ENCODE measurements at regions not wholly inside any gene's neighbourhood (a gene's known extent, or its start where the extent isn't known, plus 50 kb on each side); places are given as distances from the start of the nearest gene placed in this dataset.

- TF ChIP-seq MAX (IDR thresholded peaks at IDR 0.05; ENCODE audit: low read depth, low read length), result no peak
- no peak for DNase-seq (ENCODE audit: low read depth)
Measured at GRCh38 chr18:78526923-78527711, 452.5 kb upstream of the SALL3 start.

DNA sequence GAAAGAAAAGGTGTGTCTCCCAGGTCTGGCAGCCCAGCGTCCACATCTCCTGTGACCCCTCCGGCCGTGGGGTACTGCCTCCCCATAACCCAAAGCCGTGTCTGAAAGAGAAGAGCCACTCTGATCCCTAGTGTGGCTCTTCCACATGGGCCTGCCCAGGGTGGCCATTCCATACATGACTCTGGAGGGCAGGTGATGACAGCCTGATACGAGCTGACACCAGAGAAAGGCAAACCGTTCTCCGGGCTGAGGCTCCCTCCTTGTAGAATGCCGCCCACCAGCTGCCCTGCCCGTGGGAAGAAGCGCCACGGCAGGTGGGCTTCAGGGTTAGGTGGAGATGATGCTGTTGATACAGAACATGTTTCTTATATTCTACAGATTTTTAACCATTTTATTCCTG is 451.6 kb upstream of the SALL3 start:
- no peak for DNase-seq (ENCODE audit: low read depth)
- TF ChIP-seq MYC (IDR thresholded peaks at IDR 0.05; ENCODE audit: low read depth, low read length) (no peak), POLR2A (IDR thresholded peaks at IDR 0.05; ENCODE audit: extremely low read depth, insufficient read length) (no peak), MAX (IDR thresholded peaks at IDR 0.05; ENCODE audit: low read depth, low read length) (no peak)
- TF ChIP-seq, protein P1, sequence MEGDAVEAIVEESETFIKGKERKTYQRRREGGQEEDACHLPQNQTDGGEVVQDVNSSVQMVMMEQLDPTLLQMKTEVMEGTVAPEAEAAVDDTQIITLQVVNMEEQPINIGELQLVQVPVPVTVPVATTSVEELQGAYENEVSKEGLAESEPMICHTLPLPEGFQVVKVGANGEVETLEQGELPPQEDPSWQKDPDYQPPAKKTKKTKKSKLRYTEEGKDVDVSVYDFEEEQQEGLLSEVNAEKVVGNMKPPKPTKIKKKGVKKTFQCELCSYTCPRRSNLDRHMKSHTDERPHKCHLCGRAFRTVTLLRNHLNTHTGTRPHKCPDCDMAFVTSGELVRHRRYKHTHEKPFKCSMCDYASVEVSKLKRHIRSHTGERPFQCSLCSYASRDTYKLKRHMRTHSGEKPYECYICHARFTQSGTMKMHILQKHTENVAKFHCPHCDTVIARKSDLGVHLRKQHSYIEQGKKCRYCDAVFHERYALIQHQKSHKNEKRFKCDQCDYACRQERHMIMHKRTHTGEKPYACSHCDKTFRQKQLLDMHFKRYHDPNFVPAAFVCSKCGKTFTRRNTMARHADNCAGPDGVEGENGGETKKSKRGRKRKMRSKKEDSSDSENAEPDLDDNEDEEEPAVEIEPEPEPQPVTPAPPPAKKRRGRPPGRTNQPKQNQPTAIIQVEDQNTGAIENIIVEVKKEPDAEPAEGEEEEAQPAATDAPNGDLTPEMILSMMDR (IDR thresholded peaks at IDR 0.05; ENCODE audit: low read depth, low read length), result no peak
- no peak overlapping the region for H3K4me3 ChIP-seq (ENCODE audit: low read depth, low read length)

More at GRCh38 chr18:78526923-78527711, 452.5 kb upstream of the SALL3 start:
- H3K4me3 ChIP-seq (ENCODE audit: low read depth, low read length), result no peak overlapping the region

GRCh38 chr18:78528411-78529258 is 451.0 kb upstream of the SALL3 start:
- TF ChIP-seq MAX (IDR thresholded peaks at IDR 0.05; ENCODE audit: low read depth, low read length) (no peak), MYC (IDR thresholded peaks at IDR 0.05; ENCODE audit: low read depth, low read length) (no peak)
- DNase-seq (ENCODE audit: low read depth), result no peak
- H3K4me3 ChIP-seq (ENCODE audit: low read depth, low read length), result no peak overlapping the region

DNA sequence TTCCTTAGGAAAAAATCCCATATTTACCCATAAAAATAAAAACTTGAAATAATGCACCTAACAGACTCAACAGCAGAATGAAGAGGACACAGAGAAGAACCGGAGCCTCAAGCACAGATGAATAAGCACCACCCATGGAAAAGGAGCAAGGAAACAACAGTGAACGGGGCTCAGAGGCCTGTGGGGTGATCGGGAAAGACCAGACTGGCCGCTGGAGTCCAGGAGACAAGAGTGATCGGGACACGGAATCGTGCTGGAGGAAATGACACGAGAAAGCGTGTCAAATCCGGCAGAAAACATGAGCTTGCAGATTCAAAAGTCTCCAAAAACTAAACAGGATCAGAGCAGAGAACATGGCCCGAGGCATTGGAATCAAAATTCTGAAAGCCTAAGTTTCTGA is 448.0 kb upstream of the SALL3 start:
- no peak overlapping the region for H3K4me3 ChIP-seq (ENCODE audit: low read depth, low read length)
- no peak for DNase-seq (ENCODE audit: low read depth)
- TF ChIP-seq MYC (IDR thresholded peaks at IDR 0.05; ENCODE audit: low read depth, low read length) (no peak), MAX (IDR thresholded peaks at IDR 0.05; ENCODE audit: low read depth, low read length) (no peak), POLR2A (IDR thresholded peaks at IDR 0.05; ENCODE audit: extremely low read depth, insufficient read length) (no peak)
- TF ChIP-seq, protein P1 (IDR thresholded peaks at IDR 0.05; ENCODE audit: low read depth, low read length), result no peak

DNA sequence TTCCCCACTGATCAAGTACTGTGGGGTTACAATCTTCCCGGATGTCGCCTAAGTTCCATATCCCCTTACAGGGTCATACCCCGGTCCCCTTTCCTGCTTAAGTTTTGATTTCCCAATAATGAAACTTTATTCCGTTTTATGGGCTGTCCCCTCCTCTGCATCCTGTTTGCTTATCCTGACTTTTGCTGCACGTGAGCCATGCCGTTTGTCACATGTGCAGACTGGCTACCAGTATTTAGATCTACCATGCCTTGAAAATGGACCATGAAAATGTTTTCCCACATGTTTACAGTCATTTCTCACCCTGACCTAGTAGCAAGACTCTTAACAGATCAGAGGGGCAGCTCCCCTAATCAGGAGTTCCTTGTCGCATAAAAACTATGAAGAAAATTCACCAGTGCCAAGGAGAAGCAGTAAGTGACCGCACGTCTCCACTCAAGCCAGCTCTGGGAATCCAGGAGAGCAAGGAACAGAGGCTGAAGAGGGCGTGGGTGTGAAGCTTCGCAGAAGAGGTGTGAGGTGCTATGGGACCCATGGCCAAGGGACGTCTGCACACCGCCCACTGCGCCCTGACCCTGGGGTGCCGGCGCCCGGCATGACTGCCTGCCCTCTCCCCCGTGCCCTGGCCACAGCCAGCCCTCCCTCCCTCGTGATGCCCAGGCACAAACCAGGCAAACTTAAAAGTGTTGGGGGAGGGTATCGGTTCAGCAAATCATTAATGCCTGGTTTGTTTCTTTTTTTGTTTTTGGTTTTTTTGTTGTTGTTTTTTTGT is 440.8 kb upstream of the SALL3 start:
- TF ChIP-seq, protein P1 (IDR thresholded peaks at IDR 0.05; ENCODE audit: low read depth, low read length), result no peak
- no peak for TF ChIP-seq MAX (IDR thresholded peaks at IDR 0.05; ENCODE audit: low read depth, low read length)
- TF ChIP-seq POLR2A (IDR thresholded peaks at IDR 0.05; ENCODE audit: extremely low read depth, insufficient read length), result no peak
- no peak for TF ChIP-seq MYC (IDR thresholded peaks at IDR 0.05; ENCODE audit: low read depth, low read length)
- no peak for DNase-seq (ENCODE audit: low read depth)
- H3K4me3 ChIP-seq (ENCODE audit: low read depth, low read length), result no peak overlapping the region

DNA sequence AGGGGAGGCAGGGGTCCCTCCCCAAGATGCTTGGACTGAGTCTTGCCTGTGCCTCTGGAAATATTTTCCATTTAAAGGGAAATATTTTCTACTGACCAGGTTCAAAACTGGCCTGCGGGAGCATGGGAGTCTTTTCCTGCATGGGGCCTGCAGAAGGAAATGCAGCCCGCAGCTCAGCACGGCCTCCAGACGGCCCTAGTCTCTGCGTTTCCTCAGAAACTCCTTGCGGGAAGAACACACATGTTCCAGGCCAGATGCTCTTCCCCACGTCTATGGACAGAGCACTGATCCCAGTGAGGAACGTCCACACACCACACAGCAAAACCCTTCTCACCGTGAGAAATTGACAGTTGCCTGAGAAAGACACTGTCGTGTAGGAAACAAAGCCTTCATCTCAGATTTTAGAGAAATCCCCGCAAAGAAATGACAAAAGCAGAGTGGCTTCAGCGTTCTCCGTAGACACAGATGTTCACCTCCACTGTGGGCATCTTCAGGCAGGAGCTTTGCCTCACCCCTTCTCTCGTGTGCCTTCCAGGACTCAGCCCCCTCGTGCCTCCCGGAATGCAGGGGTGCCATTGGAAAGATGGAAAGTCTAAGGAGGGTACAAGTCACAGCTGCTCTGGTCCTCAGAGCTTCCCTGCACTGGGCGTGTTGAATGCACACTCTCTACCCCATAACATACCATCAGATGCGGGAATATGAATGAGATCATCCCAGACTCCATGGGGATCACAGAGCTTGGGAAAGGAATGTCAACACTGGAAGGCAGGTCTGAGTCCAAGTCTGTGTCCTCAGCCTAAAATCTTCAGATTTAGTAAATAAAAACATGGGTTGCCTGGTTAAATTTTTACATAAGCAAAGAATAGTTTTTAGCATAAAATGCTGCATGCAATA is 438.7 kb upstream of the SALL3 start:
- TF ChIP-seq, protein P1 (IDR thresholded peaks at IDR 0.05; ENCODE audit: low read depth, low read length), result no peak
- no peak for TF ChIP-seq MAX (IDR thresholded peaks at IDR 0.05; ENCODE audit: low read depth, low read length)
- no peak for TF ChIP-seq POLR2A (IDR thresholded peaks at IDR 0.05; ENCODE audit: extremely low read depth, insufficient read length)
- no peak overlapping the region for H3K4me3 ChIP-seq (ENCODE audit: low read depth, low read length)
- DNase-seq (ENCODE audit: low read depth), result no peak
